ENCODE measurements at regions not wholly inside any gene's neighbourhood (a gene's known extent, or its start where the extent isn't known, plus 50 kb on each side); places are given as distances from the start of the nearest gene placed in this dataset.
"Not testable (repeated sequence)": the region's sequence is repeated elsewhere in the genome, so short reads cannot be mapped to it uniquely, and the experiment has no call there.

DNA sequence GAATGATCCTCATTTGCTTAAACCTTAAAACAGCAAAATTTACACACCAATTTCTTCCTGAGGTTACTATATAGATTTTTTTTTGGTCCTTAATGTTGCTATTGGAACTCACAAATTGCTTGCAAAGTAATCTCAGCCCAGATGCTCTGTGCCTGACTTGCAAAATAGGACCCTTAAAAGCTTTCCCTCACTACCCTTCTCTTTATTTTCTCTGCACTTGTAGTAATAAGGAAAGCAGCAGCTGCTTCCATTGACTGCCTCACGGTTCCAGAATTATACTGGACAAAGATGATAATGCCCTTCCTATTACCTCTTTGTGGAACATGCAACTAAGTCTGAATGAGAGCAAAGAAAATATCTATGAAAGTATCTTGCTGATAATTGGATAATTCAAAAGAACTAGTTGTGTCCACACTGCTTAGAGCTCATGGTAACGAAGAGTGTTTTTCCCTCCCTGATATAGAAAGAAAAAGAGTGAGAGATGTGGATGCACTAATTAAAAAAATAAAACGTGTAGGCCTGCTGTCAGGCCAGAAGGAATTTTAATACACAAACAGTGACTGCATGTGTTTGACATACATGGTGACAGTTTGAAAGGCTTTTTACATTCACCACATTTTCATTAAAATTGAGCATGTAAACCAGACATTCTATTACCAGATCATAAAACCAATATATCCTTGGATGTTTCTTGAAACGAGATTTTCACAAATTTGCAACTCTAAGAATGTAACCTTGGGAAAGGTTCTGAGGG lies 783.1 kb downstream of the GBE1 start:
- no peak for DNase-seq (ENCODE audit: low read depth)

DNA sequence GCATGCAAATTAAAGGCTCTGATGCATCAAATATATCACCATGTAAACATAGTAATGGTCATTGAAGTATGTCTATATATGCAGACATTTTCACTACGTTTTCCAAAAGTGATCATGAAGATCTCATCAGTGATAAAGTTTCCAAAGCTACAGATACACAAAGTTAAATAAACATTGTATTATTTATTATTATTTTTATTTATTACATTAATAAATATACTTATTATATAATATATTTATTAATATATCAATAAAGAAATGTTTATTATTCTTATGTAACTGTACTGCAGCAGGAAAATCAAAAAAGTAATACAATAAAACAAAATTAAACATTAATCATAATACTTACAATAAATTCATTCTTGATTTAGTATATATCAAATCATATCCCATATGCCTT lies 791.2 kb downstream of the GBE1 start:
- DNase-seq (ENCODE audit: low read depth): no peak

DNA sequence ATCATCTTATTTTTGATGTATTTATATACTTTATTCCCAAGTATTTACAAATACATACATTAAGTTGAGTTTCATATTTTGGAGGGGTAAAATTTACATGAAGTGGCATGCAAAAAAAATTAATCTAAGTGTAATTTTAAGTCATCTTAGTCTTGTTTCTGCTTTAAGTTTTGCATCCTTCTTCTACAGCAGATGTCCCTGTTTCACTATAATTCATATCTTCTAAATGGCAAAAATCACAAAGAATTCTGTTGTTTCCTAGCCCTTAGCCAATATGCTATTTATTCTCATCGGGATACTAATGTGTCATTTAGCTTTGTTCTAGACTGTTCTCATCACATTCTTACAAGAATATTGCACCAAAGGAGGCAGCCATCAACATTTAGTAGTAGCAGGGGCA lies 831.9 kb downstream of the GBE1 start:
- no peak for DNase-seq (ENCODE audit: low read depth)

- DNase-seq (ENCODE audit: low read depth): no peak
Measured at GRCh38 chr3:80914854-80915253, 846.6 kb downstream of the GBE1 start.

- DNase-seq (ENCODE audit: low read depth): no peak
Measured at GRCh38 chr3:80898211-80898610, 863.2 kb downstream of the GBE1 start.

GRCh38 chr3:80897005-80897404 lies 864.4 kb downstream of the GBE1 start:
- not testable (repeated sequence) for DNase-seq (ENCODE audit: low read depth)

DNA sequence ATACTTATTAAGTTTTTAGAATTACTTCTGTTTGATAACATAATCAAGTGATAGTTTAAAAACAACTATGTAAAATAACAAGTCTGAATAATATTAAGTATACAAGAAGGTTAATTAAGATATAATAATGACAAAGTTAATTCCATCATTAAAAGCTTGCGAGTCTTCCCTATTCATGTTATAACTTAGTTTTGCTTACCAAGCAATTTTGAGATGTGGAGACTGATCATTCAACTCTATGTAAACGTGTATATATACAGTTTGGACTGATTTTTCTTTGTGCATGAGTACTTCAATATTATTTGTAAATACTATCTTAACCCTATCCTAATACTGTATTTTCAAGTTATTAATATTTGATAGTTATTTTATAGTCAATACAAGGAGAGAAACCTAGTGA lies 870.9 kb downstream of the GBE1 start:
- DNase-seq (ENCODE audit: low read depth): no peak

- no peak for DNase-seq (ENCODE audit: low read depth)
Measured at GRCh38 chr3:80889535-80889934, 871.9 kb downstream of the GBE1 start.

DNA sequence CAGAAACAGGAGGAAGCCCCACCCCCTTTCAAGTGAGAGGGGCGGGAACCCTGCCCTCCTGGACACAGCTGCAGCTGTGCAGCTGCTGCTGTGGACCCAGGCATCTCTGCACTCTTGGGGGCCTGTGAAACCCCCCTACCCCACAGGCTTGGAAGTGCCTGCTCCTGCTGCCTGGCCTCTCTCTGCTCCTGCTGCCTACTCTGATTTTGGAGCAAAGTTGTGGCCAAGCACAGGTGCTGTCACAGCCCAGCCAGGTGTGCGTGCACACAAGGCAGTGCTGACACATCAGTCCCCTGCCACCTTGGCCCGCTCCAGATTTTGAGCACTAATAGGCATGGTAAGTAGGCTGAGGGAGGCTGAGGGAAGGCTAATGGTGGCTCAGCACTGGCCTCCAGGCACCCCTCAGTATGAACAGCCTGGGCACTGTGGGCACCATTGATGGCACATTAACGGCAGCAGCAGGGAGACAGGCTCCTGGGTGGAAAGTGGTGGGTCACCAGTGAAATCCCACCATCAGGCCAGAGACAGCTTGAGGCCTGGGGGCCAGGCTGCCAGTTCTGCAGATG lies 890.9 kb downstream of the GBE1 start:
- DNase-seq (ENCODE audit: low read depth): no peak

DNA sequence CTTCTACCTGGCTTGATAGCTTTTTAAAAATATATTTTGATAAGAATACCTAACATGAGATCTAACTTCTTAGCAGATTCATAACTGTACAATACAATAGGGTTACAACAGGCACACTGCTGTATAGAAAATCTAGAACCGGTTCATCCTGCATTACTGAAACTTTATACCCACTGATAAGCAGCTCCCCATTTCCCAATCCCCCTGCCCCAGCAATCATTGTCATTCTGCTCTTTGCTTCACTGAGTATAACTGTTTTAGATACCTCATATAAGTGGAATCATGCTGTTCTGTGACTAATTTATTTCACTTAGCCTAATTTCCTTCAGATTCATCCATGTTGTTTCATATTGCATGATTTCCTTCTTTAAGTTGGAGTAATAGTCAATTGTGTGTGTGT lies 906.0 kb downstream of the GBE1 start:
- DNase-seq (ENCODE audit: low read depth): no peak

DNA sequence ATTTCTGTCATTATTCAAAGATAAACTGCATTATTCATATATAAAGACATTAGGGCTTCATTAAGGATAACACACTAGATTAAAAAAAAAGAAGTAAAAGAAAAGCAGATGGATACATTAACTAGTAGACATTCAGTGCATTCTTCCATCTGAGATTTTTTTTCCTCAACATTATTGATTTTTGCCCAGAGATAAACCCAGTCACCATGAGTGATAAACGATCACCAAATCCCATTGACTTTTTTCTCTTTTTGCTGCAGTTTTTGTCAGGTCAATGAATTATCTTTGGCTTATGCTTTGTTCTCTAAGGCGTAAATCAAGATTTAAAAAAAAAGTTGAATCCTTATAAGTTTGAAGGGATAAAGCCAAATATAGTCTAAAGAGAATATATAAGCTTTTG lies 925.0 kb downstream of the GBE1 start:
- DNase-seq (ENCODE audit: low read depth): no peak

DNA sequence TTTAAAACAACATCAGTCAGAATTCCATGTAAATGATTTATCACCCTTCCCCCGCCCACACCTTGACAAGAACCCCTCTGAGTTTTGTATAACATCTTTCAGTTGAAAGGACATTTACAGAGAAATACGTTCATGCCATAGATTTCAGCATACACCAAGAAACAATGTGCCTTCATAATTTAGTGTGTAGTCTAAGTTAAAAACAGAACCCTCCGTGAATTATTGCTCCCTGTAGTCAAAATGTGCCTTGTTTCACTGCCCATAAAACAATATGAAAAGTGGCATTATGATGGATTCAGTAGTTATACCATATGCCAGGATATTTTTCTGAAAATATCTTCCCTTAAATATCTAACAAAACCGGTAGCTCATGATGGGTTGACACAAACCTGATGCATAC lies 953.9 kb downstream of the GBE1 start:
- DNase-seq (ENCODE audit: low read depth): no peak

GRCh38 chr3:80806673-80807072 lies 954.8 kb downstream of the GBE1 start:
- no peak for DNase-seq (ENCODE audit: low read depth)

- no peak for DNase-seq (ENCODE audit: low read depth)
Measured at GRCh38 chr3:80788914-80789313, 972.5 kb downstream of the GBE1 start.

GRCh38 chr3:80785875-80786274 lies 975.6 kb downstream of the GBE1 start:
- no peak for DNase-seq (ENCODE audit: low read depth)

DNA sequence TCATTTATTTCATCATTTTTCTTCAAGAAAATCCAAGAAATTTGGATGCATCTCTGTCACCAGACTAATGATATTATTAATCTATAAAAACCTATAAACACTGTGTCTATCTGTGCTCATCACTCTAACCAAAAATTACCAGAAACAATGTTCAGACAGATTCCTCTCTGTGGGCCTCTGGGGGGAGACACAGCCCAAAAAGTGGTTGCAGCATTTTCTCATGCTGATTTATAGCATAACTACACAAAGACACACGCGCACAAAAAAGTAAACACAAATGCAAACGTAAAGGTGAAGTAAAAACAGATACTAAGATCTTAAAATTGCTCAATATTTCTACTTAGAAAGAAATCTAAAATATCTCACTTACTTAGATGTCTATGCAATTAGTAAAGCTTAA lies 976.0 kb downstream of the GBE1 start:
- no peak for DNase-seq (ENCODE audit: low read depth)

DNA sequence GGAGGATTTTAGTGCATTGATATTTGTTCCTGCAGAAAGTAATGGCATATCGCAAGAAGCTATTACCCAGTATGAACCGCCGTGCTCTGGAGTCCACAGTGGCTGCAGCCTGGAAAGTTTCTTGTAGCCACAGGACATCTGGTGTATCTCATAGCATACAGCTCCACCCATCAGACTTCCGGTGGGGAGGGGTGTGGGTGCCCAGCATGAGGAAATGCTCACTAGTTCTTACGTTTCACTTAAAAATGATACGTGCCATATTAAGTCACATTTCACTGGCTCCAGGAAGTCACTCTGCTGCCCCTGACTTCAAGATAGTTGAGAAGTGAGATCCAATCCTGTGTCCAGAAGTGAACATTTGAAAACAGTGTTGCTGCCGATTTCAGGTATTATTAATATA lies 990.4 kb downstream of the GBE1 start:
- DNase-seq (ENCODE audit: low read depth): no peak

DNA sequence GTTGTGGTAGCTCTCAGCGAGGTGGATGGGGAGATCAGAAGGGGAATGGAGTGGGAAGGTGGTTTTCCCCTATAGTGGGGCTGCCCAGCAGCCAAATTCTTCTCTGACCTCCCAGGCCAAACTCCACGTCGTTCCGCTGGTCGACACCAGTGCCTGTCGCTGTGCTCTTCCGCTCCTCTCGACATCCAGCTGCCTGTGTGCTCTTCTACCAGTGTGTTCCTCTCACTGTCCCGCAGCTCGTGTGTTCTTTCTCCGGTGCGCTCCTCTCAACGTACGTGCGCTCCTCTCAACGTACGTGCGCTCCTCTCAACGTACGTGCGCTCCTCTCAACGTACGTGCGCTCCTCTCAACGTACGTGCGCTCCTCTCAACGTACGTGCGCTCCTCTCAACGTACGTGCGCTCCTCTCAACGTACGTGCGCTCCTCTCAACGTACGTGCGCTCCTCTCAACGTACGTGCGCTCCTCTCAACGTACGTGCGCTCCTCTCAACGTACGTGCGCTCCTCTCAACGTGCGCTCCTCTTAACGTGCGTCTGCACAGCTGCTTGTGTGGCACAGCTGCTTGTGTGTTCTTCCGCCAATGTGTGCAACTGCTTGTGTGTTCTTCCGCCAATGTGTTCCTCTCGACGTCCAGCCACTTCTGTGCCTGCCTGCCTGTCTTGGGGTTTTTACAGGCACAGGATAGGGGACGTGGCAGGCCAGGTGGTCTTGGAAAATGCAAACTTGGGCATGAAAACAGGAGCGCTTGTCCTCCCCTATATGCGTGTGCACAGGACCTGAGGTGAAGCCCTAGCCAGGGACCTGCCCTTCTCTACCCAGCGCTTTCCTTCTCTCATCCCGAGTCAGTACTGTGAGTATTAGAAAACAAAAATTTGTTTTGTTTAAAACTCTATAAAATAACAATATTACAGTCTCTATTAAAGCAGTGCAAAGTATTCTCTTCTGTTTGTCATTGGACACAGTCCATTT lies 991.1 kb downstream of the GBE1 start:
- no peak for DNase-seq (ENCODE audit: low read depth)

DNA sequence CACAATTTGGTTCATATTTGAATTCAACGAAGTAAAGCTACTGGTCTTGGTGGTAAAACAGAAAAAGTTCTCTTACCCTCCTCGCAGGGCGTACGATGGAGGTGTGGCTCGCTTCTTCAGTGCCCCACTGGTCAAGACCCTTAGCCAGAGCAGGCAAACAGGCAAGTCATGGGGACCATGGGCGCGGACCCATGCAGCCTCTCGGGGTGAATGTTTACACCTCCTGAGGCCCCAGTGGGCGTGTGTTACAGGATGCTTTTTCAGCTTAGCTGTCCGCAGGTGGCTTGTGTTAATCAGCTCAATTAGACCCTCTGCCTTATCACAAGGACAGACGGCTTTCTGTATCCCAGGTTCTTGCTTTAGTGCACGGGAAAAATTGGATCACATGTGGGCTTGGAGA lies 991.8 kb downstream of the GBE1 start:
- no peak for DNase-seq (ENCODE audit: low read depth)

- DNase-seq (ENCODE audit: low read depth): no peak
Measured at GRCh38 chr3:80767604-80768003, 993.8 kb downstream of the GBE1 start.

GRCh38 chr3:80754969-80755368 lies 987.2 kb upstream of the ROBO1 start:
- DNase-seq (ENCODE audit: low read depth): no peak

DNA sequence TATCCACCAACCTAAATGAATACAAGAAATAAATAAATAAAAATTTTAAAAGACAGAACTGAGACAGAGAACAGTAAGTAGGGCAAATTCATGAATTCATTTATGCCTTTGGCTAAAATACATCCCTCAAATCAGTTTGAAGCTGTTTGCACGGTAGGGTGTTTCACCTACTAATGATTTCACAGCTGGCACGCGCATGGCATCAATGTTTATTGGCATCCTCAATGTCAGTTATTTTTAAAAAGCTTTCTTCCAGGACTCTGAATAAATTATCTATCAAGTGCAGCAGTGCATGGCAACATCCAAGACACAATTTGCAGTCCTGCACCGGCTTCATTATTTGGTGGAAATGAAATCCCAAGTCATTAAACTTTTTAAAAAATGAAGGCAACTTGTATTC lies 985.2 kb upstream of the ROBO1 start:
- no peak for DNase-seq (ENCODE audit: low read depth)

- DNase-seq (ENCODE audit: low read depth): peak; percentile 6
Measured at GRCh38 chr3:80750637-80751036, 982.8 kb upstream of the ROBO1 start.

Measured in iris pigment epithelial cell (primary cell).